ENCODE measurements at regions not wholly inside any gene's neighbourhood (a gene's known extent, or its start where the extent isn't known, plus 50 kb on each side); places are given as distances from the start of the nearest gene placed in this dataset.

DNA sequence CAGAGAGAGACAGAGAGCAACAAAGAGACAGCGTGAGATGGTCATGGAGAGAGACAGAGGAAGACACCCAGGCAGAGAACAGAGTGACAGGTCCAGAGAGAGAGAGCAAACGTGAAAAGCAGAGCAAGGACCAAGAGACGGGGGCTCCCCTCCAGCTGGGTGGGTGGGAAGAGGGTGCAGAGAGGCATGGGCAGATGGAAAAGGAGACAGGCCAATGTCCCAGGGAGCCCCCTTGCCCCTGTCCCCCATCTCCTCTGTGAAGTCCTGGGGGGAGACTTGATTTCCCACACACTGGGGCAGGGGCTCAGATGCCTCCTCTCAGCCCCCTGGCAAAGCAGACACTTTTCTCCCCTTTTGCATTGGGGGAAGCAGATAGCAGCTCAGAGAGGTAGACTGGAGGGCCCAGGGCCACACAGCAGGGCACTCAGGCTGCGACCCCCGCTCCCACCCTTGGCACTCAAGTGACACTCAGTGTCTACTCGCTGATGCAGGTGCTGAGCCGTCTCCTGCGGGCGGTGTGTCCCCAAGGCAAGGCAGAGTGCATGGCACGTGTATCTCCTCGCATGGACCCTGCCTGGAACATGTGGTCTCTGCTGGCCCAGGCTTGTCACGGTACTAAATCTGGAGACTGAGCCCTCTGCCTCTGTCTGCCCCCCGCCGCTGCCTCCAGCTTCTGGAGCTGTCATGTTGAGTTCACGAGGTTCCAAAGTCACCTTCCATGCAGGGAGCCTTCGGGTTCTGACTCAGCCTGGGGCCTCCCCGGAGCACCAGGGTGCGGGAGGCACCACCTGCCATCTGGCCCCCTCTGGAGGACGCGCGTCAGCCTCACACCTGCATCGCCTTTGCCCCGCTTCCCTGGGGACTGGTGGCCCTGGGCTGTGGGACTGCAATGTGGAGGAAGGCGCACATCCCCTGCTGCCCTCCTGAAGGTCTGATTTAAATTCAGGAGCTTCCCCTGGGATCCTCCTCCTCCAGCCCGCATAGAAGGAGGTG, 215.9 kb upstream of the GSE1 start:
- Histone ChIP-seq H3K27ac (no peak overlapping the region), H3K4me1 (no peaks in the 10 kb centered on the region), H3K36me3 (no peaks in the 10 kb centered on the region), H3K9me3 (no peaks in the 10 kb centered on the region), H3K4me3 (no peak overlapping the region), H3K27me3 (no peaks in the 10 kb centered on the region)
- 88 to 91% methylated on average over 25 of the region's 25 CpGs for WGBS, 2 donors
- ATAC-seq (peak in 2 of 4 donors; percentile 11 to 31), FAIRE-seq (no peak), DNase-seq (peak in 5 of 6 donors; percentile 12 to 54 (median 26))
- TF ChIP-seq, protein P1, sequence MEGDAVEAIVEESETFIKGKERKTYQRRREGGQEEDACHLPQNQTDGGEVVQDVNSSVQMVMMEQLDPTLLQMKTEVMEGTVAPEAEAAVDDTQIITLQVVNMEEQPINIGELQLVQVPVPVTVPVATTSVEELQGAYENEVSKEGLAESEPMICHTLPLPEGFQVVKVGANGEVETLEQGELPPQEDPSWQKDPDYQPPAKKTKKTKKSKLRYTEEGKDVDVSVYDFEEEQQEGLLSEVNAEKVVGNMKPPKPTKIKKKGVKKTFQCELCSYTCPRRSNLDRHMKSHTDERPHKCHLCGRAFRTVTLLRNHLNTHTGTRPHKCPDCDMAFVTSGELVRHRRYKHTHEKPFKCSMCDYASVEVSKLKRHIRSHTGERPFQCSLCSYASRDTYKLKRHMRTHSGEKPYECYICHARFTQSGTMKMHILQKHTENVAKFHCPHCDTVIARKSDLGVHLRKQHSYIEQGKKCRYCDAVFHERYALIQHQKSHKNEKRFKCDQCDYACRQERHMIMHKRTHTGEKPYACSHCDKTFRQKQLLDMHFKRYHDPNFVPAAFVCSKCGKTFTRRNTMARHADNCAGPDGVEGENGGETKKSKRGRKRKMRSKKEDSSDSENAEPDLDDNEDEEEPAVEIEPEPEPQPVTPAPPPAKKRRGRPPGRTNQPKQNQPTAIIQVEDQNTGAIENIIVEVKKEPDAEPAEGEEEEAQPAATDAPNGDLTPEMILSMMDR (IDR thresholded peaks at IDR 0.05): no peak
- intact Hi-C loops (cut with DNase I): no loop called here

DNA sequence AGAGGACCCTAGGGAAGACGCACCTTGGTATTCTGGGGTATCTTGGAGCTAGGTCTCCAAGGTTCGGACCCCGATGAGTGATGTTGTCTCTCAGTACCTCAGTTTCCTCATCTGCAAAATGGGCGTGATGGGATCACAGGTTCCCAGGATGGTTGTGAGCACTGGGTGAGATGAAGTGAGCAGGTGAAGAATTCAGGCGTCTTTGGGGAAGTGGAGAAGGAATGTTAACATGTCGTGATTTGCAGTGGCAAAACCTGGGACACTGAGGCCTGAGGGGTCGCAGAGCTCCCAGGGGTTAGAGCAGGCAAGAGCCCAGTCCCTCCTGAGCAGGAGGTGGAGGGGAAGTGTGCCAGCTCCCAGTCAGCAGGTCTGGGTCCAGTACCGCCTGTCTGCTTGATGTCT, 215.1 kb upstream of the GSE1 start:
- TF ChIP-seq, protein P1 (IDR thresholded peaks at IDR 0.05): no peak
- no peaks in the 10 kb centered on the region for H3K9me3 ChIP-seq
- 86 to 90% methylated on average over 8 of the region's 8 CpGs for WGBS, 2 donors
- FAIRE-seq (no peak), ATAC-seq (no peak), DNase-seq (peak in 3 of 6 donors; percentile 5 to 38 (median 13))
- intact Hi-C loops (cut with DNase I): no loop called here
- no peak overlapping the region for H3K27ac ChIP-seq
- H3K4me3 ChIP-seq: no peak overlapping the region
- no peaks in the 10 kb centered on the region for H3K4me1 ChIP-seq
- H3K27me3 ChIP-seq: no peaks in the 10 kb centered on the region
- no peaks in the 10 kb centered on the region for H3K36me3 ChIP-seq

DNA sequence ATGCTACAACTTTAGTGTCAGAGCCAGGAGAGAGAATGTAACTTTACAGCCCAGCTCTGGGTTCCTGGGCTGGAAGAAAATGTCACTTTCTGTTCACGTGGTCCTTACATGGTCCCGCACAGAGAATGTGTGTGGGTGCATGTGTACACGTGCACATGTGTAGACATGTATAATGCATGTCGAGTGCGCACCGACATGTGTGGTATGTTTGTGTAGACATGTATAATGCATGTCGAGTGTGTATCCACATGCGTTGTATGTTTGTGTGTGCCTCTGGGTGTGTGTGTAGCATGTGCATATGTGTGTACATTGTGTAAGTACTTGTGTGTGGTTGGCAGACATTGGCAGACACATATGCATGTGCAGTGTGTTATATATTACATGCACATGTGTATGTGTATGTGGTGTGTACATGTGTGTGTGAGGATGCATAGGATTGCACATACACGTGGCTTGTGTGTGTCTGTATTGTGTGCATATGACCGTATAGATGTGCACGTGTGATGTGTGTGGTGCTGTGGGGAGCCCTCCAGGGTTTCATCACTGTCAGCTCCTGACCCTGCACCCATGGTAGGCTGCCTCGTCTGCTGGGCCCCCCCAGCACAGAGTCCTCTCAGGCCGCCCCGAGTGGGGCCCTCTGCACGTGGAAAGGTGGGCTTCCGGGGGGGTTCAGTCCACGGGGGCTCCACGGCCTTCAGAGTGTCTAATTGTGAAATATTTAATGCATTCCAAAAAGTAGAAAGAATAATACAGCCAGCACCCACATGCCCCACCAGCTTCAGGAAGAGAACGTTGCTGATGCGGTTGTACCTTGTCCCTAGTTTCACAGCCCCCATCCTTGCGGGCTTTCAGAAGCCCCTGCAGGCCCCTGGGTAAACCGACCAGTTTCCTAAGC, 214.2 kb upstream of the GSE1 start:
- TF ChIP-seq, protein P1 (IDR thresholded peaks at IDR 0.05): no peak
- Histone ChIP-seq H3K4me3 (no peak overlapping the region), H3K27ac (no peak overlapping the region), H3K9me3 (no peaks in the 10 kb centered on the region), H3K36me3 (no peaks in the 10 kb centered on the region), H3K27me3 (no peaks in the 10 kb centered on the region), H3K4me1 (no peaks in the 10 kb centered on the region)
- DNase-seq (peak in 3 of 6 donors; percentile 5 to 46 (median 10)), ATAC-seq (no peak), FAIRE-seq (no peak)
- WGBS, 2 donors: 78 to 80% methylated on average over 22 of the region's 22 CpGs
- intact Hi-C loops (cut with DNase I): no loop called here

DNA sequence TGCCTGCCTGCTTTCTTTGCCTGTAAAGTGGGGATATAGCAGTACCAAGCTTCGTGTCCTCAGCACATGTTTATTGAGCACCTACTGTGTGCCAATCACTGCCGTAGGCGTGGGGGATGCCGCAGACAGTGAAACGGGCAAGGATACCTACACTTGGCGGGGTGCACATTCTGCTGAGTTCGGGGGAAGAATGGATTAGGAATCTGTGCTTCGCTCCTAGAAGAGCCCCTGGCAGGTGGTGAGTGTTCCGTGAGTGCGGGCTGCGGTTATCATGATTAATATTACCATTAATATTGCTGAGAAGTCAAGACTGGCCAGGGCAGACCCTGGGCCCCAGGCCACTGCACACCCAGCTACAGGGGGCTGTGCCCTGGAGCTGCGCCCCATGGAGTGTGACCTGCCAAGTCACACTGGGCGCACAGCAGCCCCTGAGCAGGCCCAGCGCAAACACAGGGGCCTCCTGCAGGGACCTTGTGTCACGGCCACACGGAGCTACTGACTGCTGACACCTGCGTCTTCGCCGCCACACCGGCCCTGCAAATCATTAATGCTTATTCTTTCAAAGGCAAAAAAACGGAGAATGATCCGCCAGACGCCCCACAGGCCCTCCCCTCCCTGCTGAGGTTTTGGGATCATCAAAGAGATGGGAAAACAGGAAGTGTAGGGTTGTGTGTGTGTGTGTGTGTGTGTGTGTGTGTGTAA, 213.4 kb upstream of the GSE1 start:
- FAIRE-seq (no peak), ATAC-seq (peak in 2 of 4 donors; percentile 9 to 35), DNase-seq (peak; percentile 2 to 49 (median 19))
- no peaks in the 10 kb centered on the region for H3K36me3 ChIP-seq
- H3K4me1 ChIP-seq: no peaks in the 10 kb centered on the region
- intact Hi-C loops (cut with DNase I): no loop called here
- TF ChIP-seq, protein P1 (IDR thresholded peaks at IDR 0.05): no peak
- WGBS, 2 donors: 54 to 69% methylated on average over 23 of the region's 23 CpGs
- no peaks in the 10 kb centered on the region for H3K9me3 ChIP-seq
- no peak overlapping the region for H3K4me3 ChIP-seq
- H3K27me3 ChIP-seq: no peaks in the 10 kb centered on the region
- peak overlapping the region in 1 of 4 donors; percentile 2 for H3K27ac ChIP-seq

All from pancreas (tissue), 10 donors.